ENCODE measurements at regions not wholly inside any gene's neighbourhood (a gene's known extent, or its start where the extent isn't known, plus 50 kb on each side); places are given as distances from the start of the nearest gene placed in this dataset.
"Not testable (repeated sequence)": the region's sequence is repeated elsewhere in the genome, so short reads cannot be mapped to it uniquely, and the experiment has no call there.

DNA sequence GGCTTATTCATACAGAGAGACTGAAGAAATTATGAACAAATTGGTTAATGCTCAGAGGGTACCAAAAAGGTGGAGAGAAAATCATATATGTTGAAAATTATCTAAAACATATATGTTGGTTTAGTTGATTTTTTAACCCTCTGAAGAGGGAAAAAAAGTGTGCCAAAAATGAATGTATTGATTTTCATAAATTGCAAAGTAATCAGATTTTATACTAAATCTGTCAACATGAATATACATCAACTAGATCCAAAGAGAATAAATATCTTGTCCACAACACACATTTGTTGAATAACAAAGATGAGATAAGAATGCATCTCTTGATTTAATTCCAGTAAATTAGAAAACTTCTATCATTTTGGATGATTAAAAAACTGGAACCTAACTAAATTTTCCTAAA, 125.3 kb upstream of the TACR3 start:
- Histone ChIP-seq H3K4me1 (no peaks in the 10 kb centered on the region), H3K27me3 (no peaks in the 10 kb centered on the region), H3K36me3 (no peaks in the 10 kb centered on the region), H3K9me3 (no peaks in the 10 kb centered on the region), H3K27ac (no peak overlapping the region), H3K4me3 (replicated peaks in 1 of 3) (no peak overlapping the region)
- intact Hi-C loops (cut with DNase I): no loop called here
- no peak for TF ChIP-seq POLR2A (IDR thresholded peaks at IDR 0.05)
- TF ChIP-seq, protein P1, sequence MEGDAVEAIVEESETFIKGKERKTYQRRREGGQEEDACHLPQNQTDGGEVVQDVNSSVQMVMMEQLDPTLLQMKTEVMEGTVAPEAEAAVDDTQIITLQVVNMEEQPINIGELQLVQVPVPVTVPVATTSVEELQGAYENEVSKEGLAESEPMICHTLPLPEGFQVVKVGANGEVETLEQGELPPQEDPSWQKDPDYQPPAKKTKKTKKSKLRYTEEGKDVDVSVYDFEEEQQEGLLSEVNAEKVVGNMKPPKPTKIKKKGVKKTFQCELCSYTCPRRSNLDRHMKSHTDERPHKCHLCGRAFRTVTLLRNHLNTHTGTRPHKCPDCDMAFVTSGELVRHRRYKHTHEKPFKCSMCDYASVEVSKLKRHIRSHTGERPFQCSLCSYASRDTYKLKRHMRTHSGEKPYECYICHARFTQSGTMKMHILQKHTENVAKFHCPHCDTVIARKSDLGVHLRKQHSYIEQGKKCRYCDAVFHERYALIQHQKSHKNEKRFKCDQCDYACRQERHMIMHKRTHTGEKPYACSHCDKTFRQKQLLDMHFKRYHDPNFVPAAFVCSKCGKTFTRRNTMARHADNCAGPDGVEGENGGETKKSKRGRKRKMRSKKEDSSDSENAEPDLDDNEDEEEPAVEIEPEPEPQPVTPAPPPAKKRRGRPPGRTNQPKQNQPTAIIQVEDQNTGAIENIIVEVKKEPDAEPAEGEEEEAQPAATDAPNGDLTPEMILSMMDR (IDR thresholded peaks at IDR 0.05): no peak
- DNase-seq: no peak

DNA sequence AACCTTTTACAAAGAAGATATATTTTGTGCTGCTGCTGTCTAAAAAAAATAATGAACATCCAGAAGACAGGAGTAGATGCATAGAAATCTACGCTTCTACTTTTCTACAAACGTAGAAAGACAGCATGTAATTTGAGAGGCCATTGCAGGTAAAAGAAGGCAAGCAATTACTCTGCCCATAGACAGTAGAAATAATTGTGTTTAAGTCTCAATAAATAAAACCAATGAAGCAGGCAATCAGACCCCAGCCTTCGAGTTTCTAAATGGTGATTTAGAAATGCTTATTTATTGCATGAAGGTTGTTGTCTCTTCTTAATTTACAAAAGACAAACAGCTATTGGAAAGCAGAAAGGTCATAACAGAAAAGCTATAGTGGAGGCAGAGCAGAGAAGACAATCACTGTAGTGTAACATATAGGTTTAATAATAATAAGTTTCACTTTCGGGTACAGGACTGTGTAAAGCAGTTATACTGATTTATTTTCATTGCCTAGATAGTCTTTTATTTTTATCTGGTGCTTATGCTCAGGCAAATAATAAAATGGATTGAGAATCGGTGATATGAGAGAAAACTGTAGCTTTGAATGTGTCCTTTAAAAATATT, 123.0 kb upstream of the TACR3 start:
- no peaks in the 10 kb centered on the region for H3K36me3 ChIP-seq
- no peak overlapping the region for H3K27ac ChIP-seq
- H3K4me3 ChIP-seq (replicated peaks in 1 of 3): no peak overlapping the region
- no peak for DNase-seq
- no peaks in the 10 kb centered on the region for H3K27me3 ChIP-seq
- TF ChIP-seq, protein P1 (IDR thresholded peaks at IDR 0.05): no peak
- TF ChIP-seq POLR2A (IDR thresholded peaks at IDR 0.05): no peak
- intact Hi-C loops (cut with DNase I): no loop called here
- whole genome bisulfite sequencing, 2 donors: 75 to 80% methylated on average over 5 of the region's 5 CpGs
- H3K9me3 ChIP-seq: no peaks in the 10 kb centered on the region
- H3K4me1 ChIP-seq: no peaks in the 10 kb centered on the region

DNA sequence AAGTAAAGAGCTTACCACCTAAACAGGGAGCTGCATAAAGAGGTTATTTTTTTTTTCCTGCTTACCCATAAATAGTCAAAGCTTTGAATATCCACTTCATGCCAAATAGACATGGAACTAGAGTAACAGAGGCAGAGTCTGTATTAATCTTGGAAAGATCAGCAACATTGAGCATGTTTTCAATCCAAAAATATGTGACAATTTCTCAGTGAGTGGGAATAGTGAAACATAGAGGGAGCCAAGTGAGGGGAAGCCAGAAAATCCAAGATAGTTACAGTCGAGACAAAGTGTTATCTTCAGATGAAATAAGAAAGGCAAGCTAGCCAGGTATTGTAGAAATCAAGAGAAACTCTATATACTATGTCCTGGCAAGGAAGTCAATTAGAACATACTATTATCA, 122.3 kb upstream of the TACR3 start:
- no peaks in the 10 kb centered on the region for H3K27me3 ChIP-seq
- no peak overlapping the region for H3K4me3 ChIP-seq (replicated peaks in 1 of 3)
- no peaks in the 10 kb centered on the region for H3K4me1 ChIP-seq
- H3K36me3 ChIP-seq: no peaks in the 10 kb centered on the region
- DNase-seq: no peak
- WGBS, 2 donors: 66 to 71% methylated on average over 1 of the region's 1 CpG
- TF ChIP-seq, protein P1 (IDR thresholded peaks at IDR 0.05): no peak
- no peak for TF ChIP-seq POLR2A (IDR thresholded peaks at IDR 0.05)
- no peaks in the 10 kb centered on the region for H3K9me3 ChIP-seq
- intact Hi-C loops (cut with DNase I): no loop called here
- no peak overlapping the region for H3K27ac ChIP-seq

DNA sequence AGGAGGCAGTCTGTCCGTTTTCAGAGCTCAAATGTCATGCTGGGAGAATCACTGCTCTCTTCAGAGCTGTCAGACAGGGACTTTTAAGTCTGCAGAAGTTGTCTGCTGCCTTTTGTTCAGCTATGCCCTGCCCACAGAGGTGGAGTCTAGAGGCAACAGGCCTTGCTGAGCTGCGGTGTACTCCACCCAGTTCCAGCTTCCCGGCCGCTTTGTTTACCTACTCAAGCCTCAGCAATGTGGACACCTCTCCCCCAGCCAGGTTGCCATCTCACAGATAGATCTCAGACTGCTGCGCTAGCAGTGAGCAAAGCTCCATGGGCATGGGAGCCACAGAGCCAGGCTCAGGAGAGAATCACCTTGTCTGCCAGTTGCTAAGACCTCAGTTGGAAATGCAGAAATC, 90.5 kb upstream of the TACR3 start:
- H3K4me3 ChIP-seq (replicated peaks in 1 of 3); H3K4me1 ChIP-seq; H3K27me3 ChIP-seq; H3K9me3 ChIP-seq; intact Hi-C loops (cut with DNase I); H3K27ac ChIP-seq; DNase-seq; H3K36me3 ChIP-seq: not testable (repeated sequence)
- WGBS, 2 donors: 45 to 60% methylated on average over 5 of the region's 5 CpGs

DNA sequence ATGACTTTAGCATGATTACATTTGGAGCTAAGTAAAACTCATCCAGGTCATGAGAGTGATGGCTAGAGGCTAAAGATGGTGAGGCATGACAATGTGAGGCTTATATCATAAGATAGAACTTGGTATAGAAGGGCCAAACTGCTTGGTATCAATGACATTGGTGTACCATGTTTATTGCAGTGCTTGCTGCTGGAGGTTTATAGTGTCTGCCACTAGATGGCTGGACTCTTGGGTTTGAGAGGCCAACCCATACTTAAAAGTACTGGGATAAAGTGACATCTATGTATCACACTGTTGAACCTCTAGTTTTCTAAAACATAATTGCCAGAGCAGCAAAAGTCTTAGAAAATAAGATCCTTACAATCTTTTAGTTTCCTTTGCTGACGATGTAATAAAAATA, 83.0 kb upstream of the TACR3 start:
- intact Hi-C loops (cut with DNase I): no loop called here

More for the DNA sequence above, 83.0 kb upstream of the TACR3 start:
- DNase-seq: no peak
- Histone ChIP-seq H3K4me3 (replicated peaks in 1 of 3) (no peak overlapping the region), H3K9me3 (no peaks in the 10 kb centered on the region), H3K36me3 (no peaks in the 10 kb centered on the region), H3K27ac (no peak overlapping the region), H3K27me3 (no peaks in the 10 kb centered on the region), H3K4me1 (no peaks in the 10 kb centered on the region)
- no peak for TF ChIP-seq POLR2A (IDR thresholded peaks at IDR 0.05)
- TF ChIP-seq, protein P1 (IDR thresholded peaks at IDR 0.05): no peak
- 85 to 90% methylated on average over 1 of the region's 1 CpG for WGBS, 2 donors
